Thyroid gland (tissue), 4 donors: ENCODE measurements at regions not wholly inside any gene's neighbourhood (a gene's known extent, or its start where the extent isn't known, plus 50 kb on each side); places are given as distances from the start of the nearest gene placed in this dataset.

Source experiments
- CTCF ChIP-seq, 6 experiments: fragments of 200-600 bp in 3 of 6; fragments of 450-650 bp in 3 of 6; sonication (generic) in 3 of 6; IDR thresholded peaks; one replicate each; pipeline ENCODE4 v1.5.1; 2016 to 2019; ENCODE audit warnings: antibody characterized with exemption in 6 of 6, mild to moderate bottlenecking in 2 of 6, inconsistent platforms in 1 of 6, moderate library complexity in 1 of 6
- POLR2A ChIP-seq, 2 donors: fragments of 450-650 bp; IDR thresholded peaks; one replicate each; pipeline ENCODE4 v1.6.1; 2017; ENCODE audit warnings: antibody characterized with exemption in 2 of 2, mild to moderate bottlenecking in 2 of 2, moderate library complexity in 1 of 2

DNA sequence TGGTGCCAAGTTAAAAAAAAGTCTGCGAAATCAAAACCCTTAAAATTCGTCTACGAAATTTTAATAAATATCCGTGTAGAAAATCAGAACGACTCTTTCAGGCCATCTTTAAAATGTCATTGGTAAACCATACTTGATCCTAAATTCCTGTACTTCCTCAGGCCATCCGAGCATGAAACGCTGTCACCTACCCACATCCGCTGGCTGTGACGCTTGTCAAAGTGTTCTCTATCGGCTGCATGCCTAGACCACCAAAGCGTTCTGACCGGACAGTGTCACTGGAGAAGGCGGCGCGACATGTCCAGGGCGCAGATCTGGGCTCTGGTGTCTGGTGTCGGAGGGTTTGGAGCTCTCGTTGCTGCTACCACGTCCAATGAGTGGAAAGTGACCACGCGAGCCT lies 119.0 kb upstream of the CLDN10 start:
- TF ChIP-seq CTCF (IDR thresholded peaks at IDR 0.05) (no peak), POLR2A (IDR thresholded peaks at IDR 0.05) (no peak)
